H1 (cell line): ENCODE measurements at regions not wholly inside any gene's neighbourhood (a gene's known extent, or its start where the extent isn't known, plus 50 kb on each side); places are given as distances from the start of the nearest gene placed in this dataset.

ENCODE experiments used
- CEBPB ChIP-seq: IDR thresholded peaks from 2 replicates; pipeline ENCODE4 v1.6.1; 2012; ENCODE audit warnings: low read depth, low read length
- CREB1 ChIP-seq: IDR thresholded peaks from 2 replicates; pipeline ENCODE4 v1.6.1; 2012; ENCODE audit warnings: inconsistent platforms
- FOSL1 ChIP-seq: IDR thresholded peaks from 2 replicates; pipeline ENCODE4 v1.6.1; 2011; ENCODE audit warnings: mild to moderate bottlenecking, low read depth, low read length, moderate library complexity; ENCODE audit not compliant: insufficient read depth
- SIRT6 ChIP-seq: IDR thresholded peaks from one replicate; pipeline ENCODE4 v1.7.1; 2012; ENCODE audit warnings: low read length, inconsistent platforms
- TBP ChIP-seq: IDR thresholded peaks from 2 replicates; pipeline ENCODE4 v1.6.1; 2011; ENCODE audit warnings: low read depth, low read length, improper control_type of control experiment

- no peak for TF ChIP-seq FOSL1
- TF ChIP-seq CEBPB: no peak
- peak; percentile 47; the same call in 1 of the 2 replicates for TF ChIP-seq CREB1
- TF ChIP-seq TBP: no peak; the same call in 1 of the 2 replicates
- TF ChIP-seq SIRT6: no peak
Measured at GRCh38 chr12:42756841-42757623, 167.5 kb upstream of the PRICKLE1 start (continued).
